ENCODE measurements at regions not wholly inside any gene's neighbourhood (a gene's known extent, or its start where the extent isn't known, plus 50 kb on each side); places are given as distances from the start of the nearest gene placed in this dataset.

DNA sequence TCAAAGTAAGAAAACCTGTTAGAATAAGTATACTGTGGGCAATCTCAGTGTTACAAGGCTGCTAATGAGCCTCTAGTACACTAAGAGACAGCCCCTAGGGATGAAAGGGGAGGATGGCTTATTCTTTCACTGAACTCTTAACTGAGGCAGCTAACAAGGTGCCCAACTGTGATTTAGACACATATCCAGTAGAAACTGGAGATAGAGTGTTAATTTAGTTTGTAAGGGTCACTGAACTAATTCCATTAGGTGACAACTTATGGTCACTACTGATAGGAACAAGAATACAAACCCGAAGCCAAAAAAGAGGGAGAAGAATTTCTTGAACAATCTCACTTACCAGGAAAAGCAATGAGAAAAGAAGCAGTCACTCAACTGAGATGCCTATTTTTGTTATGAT is 1010.6 kb downstream of the PCDH9 start:
- no peak for TF ChIP-seq RAD21 (IDR thresholded peaks at IDR 0.05; ENCODE audit: insufficient read depth, low read depth, low read length)
- no peak for TF ChIP-seq EP300 (IDR thresholded peaks at IDR 0.05; ENCODE audit: borderline replicate concordance in 1 of 2, control insufficient read depth in 1 of 2, low read depth in 2 of 2, low read length in 2 of 2)
- TF ChIP-seq SUPT20H (IDR thresholded peaks at IDR 0.05; ENCODE audit: borderline replicate concordance, control insufficient read depth, low read depth, low read length): no peak
- TF ChIP-seq ESRRA (IDR thresholded peaks at IDR 0.05; ENCODE audit: low read length): no peak
- TF ChIP-seq, protein P1, sequence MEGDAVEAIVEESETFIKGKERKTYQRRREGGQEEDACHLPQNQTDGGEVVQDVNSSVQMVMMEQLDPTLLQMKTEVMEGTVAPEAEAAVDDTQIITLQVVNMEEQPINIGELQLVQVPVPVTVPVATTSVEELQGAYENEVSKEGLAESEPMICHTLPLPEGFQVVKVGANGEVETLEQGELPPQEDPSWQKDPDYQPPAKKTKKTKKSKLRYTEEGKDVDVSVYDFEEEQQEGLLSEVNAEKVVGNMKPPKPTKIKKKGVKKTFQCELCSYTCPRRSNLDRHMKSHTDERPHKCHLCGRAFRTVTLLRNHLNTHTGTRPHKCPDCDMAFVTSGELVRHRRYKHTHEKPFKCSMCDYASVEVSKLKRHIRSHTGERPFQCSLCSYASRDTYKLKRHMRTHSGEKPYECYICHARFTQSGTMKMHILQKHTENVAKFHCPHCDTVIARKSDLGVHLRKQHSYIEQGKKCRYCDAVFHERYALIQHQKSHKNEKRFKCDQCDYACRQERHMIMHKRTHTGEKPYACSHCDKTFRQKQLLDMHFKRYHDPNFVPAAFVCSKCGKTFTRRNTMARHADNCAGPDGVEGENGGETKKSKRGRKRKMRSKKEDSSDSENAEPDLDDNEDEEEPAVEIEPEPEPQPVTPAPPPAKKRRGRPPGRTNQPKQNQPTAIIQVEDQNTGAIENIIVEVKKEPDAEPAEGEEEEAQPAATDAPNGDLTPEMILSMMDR (IDR thresholded peaks at IDR 0.05 in 2 of 3, conservative IDR thresholded peaks at IDR 0.05 in 1 of 3; ENCODE audit: control insufficient read depth in 2 of 3, extremely low read depth in 1 of 3, insufficient read depth in 1 of 3, low read depth in 3 of 3, low read length in 3 of 3): no peak
- no peak for TF ChIP-seq POLR2AphosphoS5 (IDR thresholded peaks at IDR 0.05; ENCODE audit: low read length)
- no peak for TF ChIP-seq LARP7 (IDR thresholded peaks at IDR 0.05)
- no peak for TF ChIP-seq YBX1 (IDR thresholded peaks at IDR 0.05)
- no peak for TF ChIP-seq JUNB (IDR thresholded peaks at IDR 0.05)
- TF ChIP-seq, protein P2, sequence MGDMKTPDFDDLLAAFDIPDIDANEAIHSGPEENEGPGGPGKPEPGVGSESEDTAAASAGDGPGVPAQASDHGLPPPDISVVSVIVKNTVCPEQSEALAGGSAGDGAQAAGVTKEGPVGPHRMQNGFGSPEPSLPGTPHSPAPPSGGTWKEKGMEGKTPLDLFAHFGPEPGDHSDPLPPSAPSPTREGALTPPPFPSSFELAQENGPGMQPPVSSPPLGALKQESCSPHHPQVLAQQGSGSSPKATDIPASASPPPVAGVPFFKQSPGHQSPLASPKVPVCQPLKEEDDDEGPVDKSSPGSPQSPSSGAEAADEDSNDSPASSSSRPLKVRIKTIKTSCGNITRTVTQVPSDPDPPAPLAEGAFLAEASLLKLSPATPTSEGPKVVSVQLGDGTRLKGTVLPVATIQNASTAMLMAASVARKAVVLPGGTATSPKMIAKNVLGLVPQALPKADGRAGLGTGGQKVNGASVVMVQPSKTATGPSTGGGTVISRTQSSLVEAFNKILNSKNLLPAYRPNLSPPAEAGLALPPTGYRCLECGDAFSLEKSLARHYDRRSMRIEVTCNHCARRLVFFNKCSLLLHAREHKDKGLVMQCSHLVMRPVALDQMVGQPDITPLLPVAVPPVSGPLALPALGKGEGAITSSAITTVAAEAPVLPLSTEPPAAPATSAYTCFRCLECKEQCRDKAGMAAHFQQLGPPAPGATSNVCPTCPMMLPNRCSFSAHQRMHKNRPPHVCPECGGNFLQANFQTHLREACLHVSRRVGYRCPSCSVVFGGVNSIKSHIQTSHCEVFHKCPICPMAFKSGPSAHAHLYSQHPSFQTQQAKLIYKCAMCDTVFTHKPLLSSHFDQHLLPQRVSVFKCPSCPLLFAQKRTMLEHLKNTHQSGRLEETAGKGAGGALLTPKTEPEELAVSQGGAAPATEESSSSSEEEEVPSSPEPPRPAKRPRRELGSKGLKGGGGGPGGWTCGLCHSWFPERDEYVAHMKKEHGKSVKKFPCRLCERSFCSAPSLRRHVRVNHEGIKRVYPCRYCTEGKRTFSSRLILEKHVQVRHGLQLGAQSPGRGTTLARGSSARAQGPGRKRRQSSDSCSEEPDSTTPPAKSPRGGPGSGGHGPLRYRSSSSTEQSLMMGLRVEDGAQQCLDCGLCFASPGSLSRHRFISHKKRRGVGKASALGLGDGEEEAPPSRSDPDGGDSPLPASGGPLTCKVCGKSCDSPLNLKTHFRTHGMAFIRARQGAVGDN (IDR thresholded peaks at IDR 0.05): no peak
- no peak for TF ChIP-seq PML (IDR thresholded peaks at IDR 0.05; ENCODE audit: low read length)
- no peak for TF ChIP-seq PAX8 (IDR thresholded peaks at IDR 0.05)
